HG03571 (cell line): ENCODE measurements at regions not wholly inside any gene's neighbourhood (a gene's known extent, or its start where the extent isn't known, plus 50 kb on each side); places are given as distances from the start of the nearest gene placed in this dataset.

Experiments used
- ATAC-seq: cut with Tn5 transposase; IDR thresholded peaks from one replicate; pipeline ENCODE4 v1.9.1; 2021; ENCODE audit not compliant: unreplicated experiment

- ATAC-seq: no peak
These were observed 384.5 kb upstream of the MMADHC start for GRCh38 chr2:149972066-149972465.

GRCh38 chr2:149954981-149955600 lies 367.5 kb upstream of the MMADHC start:
- ATAC-seq: no peak

GRCh38 chr2:149953627-149954026 lies 366.1 kb upstream of the MMADHC start:
- no peak for ATAC-seq

GRCh38 chr2:149931486-149931885 lies 343.9 kb upstream of the MMADHC start:
- ATAC-seq: no peak

- ATAC-seq: no peak
These were observed 340.4 kb upstream of the MMADHC start for GRCh38 chr2:149928011-149928410.

- ATAC-seq: no peak
These were observed 338.6 kb upstream of the MMADHC start for GRCh38 chr2:149926149-149926548.

GRCh38 chr2:149924549-149925213 lies 337.1 kb upstream of the MMADHC start:
- ATAC-seq: no peak

GRCh38 chr2:149924028-149924427 lies 336.5 kb upstream of the MMADHC start:
- no peak for ATAC-seq

- ATAC-seq: no peak
These were observed 334.5 kb upstream of the MMADHC start for GRCh38 chr2:149921911-149922616.

- no peak for ATAC-seq
These were observed 332.8 kb upstream of the MMADHC start for GRCh38 chr2:149920389-149920788.

GRCh38 chr2:149915151-149915550 lies 327.6 kb upstream of the MMADHC start:
- ATAC-seq: no peak

GRCh38 chr2:149908726-149909683 lies 321.4 kb upstream of the MMADHC start:
- no peak for ATAC-seq

GRCh38 chr2:149906886-149907285 lies 319.3 kb upstream of the MMADHC start:
- ATAC-seq: no peak

- no peak for ATAC-seq
These were observed 317.0 kb upstream of the MMADHC start for GRCh38 chr2:149904352-149905175.

- ATAC-seq: no peak
These were observed 316.1 kb upstream of the MMADHC start for GRCh38 chr2:149903626-149904025.

GRCh38 chr2:149902081-149902480 lies 314.5 kb upstream of the MMADHC start:
- no peak for ATAC-seq

- ATAC-seq: no peak
These were observed 313.8 kb upstream of the MMADHC start for GRCh38 chr2:149901231-149901859.

GRCh38 chr2:149899390-149899789 lies 311.8 kb upstream of the MMADHC start:
- no peak for ATAC-seq

- ATAC-seq: no peak
These were observed 307.2 kb upstream of the MMADHC start for GRCh38 chr2:149894760-149895159.

GRCh38 chr2:149894226-149894625 lies 306.7 kb upstream of the MMADHC start:
- no peak for ATAC-seq
